ENCODE measurements at regions not wholly inside any gene's neighbourhood (a gene's known extent, or its start where the extent isn't known, plus 50 kb on each side); places are given as distances from the start of the nearest gene placed in this dataset.

GRCh38 chr6:50361641-50362331, 312.1 kb upstream of the DEFB112 start:
- ChIA-PET CTCF (no interaction called here), POLR2A (ENCODE audit: unreplicated experiment) (no interaction called here)
- Histone ChIP-seq H4K8ac (ENCODE audit: low read depth in 2 of 2, low read length in 2 of 2) (no peak overlapping the region), H3K27ac (ENCODE audit: insufficient read depth, low read length) (no peak overlapping the region), H3K14ac (replicated peaks; ENCODE audit: low read depth, low read length) (no peak overlapping the region), H2BK5ac (ENCODE audit: low read depth, low read length, poor library complexity, severe bottlenecking) (no peak overlapping the region), H3K4ac (ENCODE audit: low read depth, low read length) (no peak overlapping the region), H4K20me1 (ENCODE audit: insufficient read depth, low read length) (no peaks in the 10 kb centered on the region), H4K91ac (ENCODE audit: insufficient read depth, low read depth, low read length) (no peak overlapping the region), H3K79me1 (ENCODE audit: low read depth in 1 of 2, low read length in 2 of 2) (no peaks in the 10 kb centered on the region), H2AK9ac (replicated peaks; ENCODE audit: low read depth, low read length, poor library complexity) (no peak overlapping the region), H3K36me3 (ENCODE audit: control insufficient read depth, insufficient read depth, low read length) (no peaks in the 10 kb centered on the region), H2AFZ (replicated peaks; ENCODE audit: low read length, poor library complexity) (no peak overlapping the region), H4K5ac (ENCODE audit: low read depth, low read length) (no peak overlapping the region), H3K9ac (ENCODE audit: low read depth, low read length) (no peak overlapping the region), H2BK20ac (ENCODE audit: low read depth, low read length) (no peak overlapping the region), H3K4me2 (ENCODE audit: low read depth, low read length) (no peak overlapping the region), H3K9me1 (ENCODE audit: insufficient read depth, low read length) (no peaks in the 10 kb centered on the region), H3K23ac (ENCODE audit: low read depth, low read length) (no peak overlapping the region), H3K18ac (ENCODE audit: low read depth, low read length) (no peak overlapping the region), H3K9me3 (ENCODE audit: control insufficient read depth, insufficient read depth, low read length) (no peaks in the 10 kb centered on the region), H3K4me3 (ENCODE audit: insufficient read depth, low read depth, low read length) (no peak overlapping the region), H3K4me1 (ENCODE audit: control insufficient read depth, insufficient read depth, low read length) (no peaks in the 10 kb centered on the region), H2BK120ac (ENCODE audit: low read depth, low read length) (no peak overlapping the region), H3K56ac (ENCODE audit: extremely low read depth, insufficient read depth, low read length) (no peak overlapping the region), H2AK5ac (ENCODE audit: low read depth, low read length) (no peak overlapping the region), H2BK15ac (ENCODE audit: low read depth, low read length) (no peak overlapping the region), H3K27me3 (ENCODE audit: control insufficient read depth, insufficient read depth, low read length) (no peaks in the 10 kb centered on the region)
- in situ Hi-C loops (cut with MboI; ENCODE audit: low sequenced_read_pairs) (no loop called here), intact Hi-C loops (cut with micrococcal nuclease) (no loop called here), dilution Hi-C loops (cut with HindIII; ENCODE audit: low sequenced_read_pairs, unreplicated experiment) (no loop called here)
- no TSS peak for BruUV-seq (replicated peaks)
- DNase-seq (no peak), ATAC-seq (ENCODE audit: low read depth) (no peak)
- TF ChIP-seq ELK1 (IDR thresholded peaks at IDR 0.05; ENCODE audit: borderline replicate concordance, low read depth, low read length), result no peak
- TF ChIP-seq MAZ (IDR thresholded peaks at IDR 0.05; ENCODE audit: borderline replicate concordance, low read depth, low read length), result no peak
- TF ChIP-seq CHD1 (IDR thresholded peaks at IDR 0.05; ENCODE audit: low read depth, low read length), result no peak
- no peak for TF ChIP-seq CTCF (conservative IDR thresholded peaks at IDR 0.05; ENCODE audit: low read depth, low read length)
- no peak for TF ChIP-seq MXI1 (IDR thresholded peaks at IDR 0.05; ENCODE audit: borderline replicate concordance, low read depth, low read length)
- TF ChIP-seq BHLHE40 (IDR thresholded peaks at IDR 0.05; ENCODE audit: low read depth, low read length), result no peak
- TF ChIP-seq SMC3 (IDR thresholded peaks at IDR 0.05; ENCODE audit: low read depth, low read length), result no peak
- no peak for TF ChIP-seq FOS (IDR thresholded peaks at IDR 0.05; ENCODE audit: low read depth, low read length)
- no peak for TF ChIP-seq USF2 (IDR thresholded peaks at IDR 0.05; ENCODE audit: low read depth, low read length)
- no peak for TF ChIP-seq NFE2L2 (IDR thresholded peaks at IDR 0.05; ENCODE audit: low read depth, low read length)
- no CpG with 5 or more reads among the region's 4 CpGs for WGBS, 2 experiments (ENCODE audit: extremely low coverage in 2 of 2, insufficient read length in 1 of 2)
